ENCODE measurements at regions not wholly inside any gene's neighbourhood (a gene's known extent, or its start where the extent isn't known, plus 50 kb on each side); places are given as distances from the start of the nearest gene placed in this dataset.

DNA sequence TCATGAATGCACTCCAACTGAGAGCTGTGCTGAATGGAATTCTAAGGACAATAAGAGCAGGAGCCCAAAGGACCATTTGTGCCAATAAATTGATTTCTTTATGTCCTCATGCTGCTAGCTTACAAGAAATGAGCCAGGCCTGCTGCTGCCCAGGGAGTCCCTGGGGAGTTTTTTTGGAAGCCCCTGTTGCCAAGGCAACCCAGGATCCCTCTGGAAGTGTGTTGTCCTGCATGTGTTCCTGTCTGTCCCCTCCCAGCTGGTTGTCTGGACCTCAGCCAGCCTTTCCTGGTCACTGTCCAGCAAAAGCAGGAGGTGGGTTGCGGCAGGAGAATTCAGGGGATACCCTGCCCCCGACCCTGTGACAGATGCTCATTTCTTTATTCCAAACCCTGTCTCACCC lies 51.0 kb upstream of the GPRC5B start:
- no peaks in the 10 kb centered on the region for H3K27me3 Mint-ChIP-seq (ENCODE audit: low read depth)
- no peaks in the 10 kb centered on the region for H3K36me3 Mint-ChIP-seq (ENCODE audit: low read depth)
- no peak overlapping the region for H3K4me3 Mint-ChIP-seq
- no peaks in the 10 kb centered on the region for H3K9me3 Mint-ChIP-seq
- H3K27ac Mint-ChIP-seq = no peak overlapping the region
- no peak for TF ChIP-seq CTCF (IDR thresholded peaks at IDR 0.05; ENCODE audit: unreplicated experiment in 3 of 3)
- H3K4me1 Mint-ChIP-seq = no peaks in the 10 kb centered on the region
